Activated CD8-positive, alpha-beta memory T cell treated with anti-CD3 and anti-CD28 coated beads for 36 hours (primary cell): ENCODE measurements at regions not wholly inside any gene's neighbourhood (a gene's known extent, or its start where the extent isn't known, plus 50 kb on each side); places are given as distances from the start of the nearest gene placed in this dataset.

Experiments used
- CTCF ChIA-PET: fragments of 350-600 bp; sonication (Branson Sonifier 250); formaldehyde crosslinking; loops from one replicate; lab custom pipeline; 2021; ENCODE audit warnings: antibody characterized with exemption; lab: Charles Lee
- POLR2A ChIA-PET: fragments of 350-600 bp; sonication (Branson Sonifier 250); formaldehyde crosslinking; loops from one replicate; lab custom pipeline; 2021; ENCODE audit warnings: antibody characterized with exemption; lab: Charles Lee

DNA sequence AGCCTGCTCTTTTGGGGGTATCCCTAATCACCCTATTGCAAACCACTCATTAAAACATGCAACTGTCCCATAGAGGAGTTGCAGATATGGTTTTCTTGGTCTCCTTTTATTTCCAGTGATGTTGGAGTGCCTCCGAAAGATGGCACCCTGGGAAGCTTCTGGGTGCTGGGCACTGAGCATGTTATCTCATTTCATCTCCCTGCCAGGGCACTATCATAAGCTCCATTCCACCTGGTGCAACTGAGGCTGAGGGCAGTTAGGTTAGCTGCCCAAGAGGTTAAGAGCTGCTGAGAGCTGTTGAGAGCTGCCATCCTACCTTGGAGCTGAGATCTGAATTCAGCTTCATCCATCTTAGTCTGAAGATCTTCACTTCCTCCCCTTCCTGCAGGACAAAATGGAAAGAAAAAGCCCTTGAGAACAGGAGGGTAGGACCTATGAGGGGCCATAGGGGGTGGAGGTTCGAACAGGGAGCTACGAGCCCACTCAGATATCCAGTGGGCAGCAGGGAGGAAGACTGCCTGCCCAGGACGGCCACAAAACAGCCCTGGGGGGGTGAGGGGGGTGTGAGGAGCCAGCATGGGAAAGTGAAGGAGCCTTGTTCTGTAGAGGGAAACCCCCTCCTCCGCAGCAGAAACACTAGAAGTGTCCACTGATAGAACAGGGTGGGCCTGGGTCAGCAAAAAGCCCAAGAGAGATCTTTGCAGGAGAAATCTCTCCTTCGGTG lies 202.5 kb downstream of the ZFP36L2 start:
- ChIA-PET CTCF (interaction anchor here (1.0 to 1.9 kb wide), 2 partner anchors 103 to 205 kb away, joined by 3 to 6 read pairs; no protein-coding TSS in a partner anchor), POLR2A (no interaction called here)

DNA sequence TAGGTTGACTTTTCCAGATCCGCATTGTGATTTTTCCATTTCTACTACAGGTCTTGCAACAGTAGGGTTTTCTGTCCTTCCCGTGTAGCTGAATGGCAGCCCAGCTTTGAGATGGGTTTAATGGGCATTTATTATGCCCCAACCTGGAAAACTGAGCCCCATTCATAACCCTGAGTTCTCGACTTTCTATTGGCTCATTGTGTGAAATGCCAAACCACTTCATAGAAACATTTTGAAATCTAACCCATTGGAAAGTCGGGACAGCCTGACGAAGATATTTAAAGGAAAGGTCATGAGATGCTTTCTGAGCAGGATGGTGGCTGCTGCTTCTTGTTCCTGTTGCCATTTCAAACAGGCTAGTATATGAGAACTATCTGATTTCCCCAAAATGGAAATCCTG lies 203.5 kb downstream of the ZFP36L2 start:
- POLR2A ChIA-PET, result no interaction called here
- CTCF ChIA-PET, result interaction anchor here (1.9 kb wide), 1 partner anchor 206 kb away, joined by 6 read pairs; no protein-coding TSS in a partner anchor

DNA sequence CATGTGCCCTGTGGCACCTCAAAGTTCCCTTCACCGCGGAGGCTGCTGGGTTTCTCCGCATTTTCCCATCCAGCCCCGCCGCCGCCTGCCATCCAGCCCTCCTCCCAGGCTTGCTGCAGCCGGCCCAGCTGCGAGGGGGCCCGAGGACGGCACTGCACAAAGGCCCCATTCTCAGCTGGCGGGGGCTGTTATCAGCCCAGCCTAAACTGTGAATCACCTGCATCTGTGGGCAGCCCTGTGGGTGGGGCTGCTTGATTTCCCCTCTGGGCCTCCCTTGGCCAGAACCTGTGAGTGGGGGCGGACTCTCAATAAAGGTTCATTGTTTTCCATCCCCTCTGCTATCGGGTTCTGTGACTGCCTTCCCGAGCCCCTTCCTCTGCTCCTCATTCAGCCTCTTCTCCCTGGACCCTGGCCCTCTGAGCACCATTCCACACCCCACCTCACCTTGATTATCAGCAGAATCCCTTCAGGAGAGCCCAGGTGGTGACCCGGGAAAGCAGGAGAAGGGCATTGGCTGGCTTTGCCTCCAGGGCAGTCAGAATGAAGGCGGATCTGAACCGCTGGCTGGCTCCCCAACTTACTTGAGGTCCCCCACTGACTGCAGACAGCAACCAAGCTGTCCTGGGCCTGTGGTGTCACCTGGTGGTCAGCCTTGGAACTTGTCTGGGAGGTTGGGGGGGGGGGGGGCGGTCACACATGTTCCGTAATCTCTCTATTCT lies 204.5 kb downstream of the ZFP36L2 start:
- ChIA-PET CTCF (no interaction called here), POLR2A (interaction anchor here (0.6 kb wide), 1 partner anchor 104 kb away, joined by 3 read pairs; no protein-coding TSS in a partner anchor)

DNA sequence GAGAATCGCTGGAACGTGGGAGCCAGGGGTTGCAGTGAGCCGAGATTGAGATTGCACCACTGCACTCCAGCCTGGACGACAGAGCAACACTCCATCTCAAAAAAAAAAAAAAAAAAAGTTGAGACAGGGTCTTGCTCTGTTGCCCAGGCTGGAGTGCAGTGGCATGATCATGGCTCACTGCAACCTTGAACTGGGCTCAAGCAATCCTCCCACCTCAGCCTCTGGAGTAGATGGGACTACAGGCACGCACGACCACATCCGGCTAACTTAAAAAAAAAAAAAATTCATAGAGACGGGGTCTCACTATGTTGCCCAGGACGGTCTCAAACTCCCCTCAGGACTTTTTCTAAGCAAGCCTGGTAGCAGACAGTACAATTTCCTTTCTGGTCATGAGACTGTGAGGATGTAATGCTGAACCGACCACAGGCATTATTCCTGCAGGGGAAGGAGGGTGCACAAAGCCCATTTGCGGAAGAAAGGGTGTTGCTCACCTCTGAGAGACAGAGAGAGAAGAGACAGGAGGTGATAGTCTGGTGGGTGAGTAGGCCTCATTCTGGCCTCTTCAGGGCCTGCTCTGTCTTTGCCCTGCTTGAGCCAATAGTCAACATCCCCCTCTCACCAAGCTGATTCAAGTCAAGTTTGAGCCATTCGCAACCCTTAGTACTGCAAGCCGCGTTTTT lies 205.3 kb downstream of the ZFP36L2 start:
- ChIA-PET POLR2A (interaction anchor here (0.6 kb wide), 1 partner anchor 103 kb away, joined by 3 read pairs; no protein-coding TSS in a partner anchor), CTCF (interaction anchor here (0.6 kb wide), 1 partner anchor 60 kb away, joined by 3 read pairs; no protein-coding TSS in a partner anchor)

DNA sequence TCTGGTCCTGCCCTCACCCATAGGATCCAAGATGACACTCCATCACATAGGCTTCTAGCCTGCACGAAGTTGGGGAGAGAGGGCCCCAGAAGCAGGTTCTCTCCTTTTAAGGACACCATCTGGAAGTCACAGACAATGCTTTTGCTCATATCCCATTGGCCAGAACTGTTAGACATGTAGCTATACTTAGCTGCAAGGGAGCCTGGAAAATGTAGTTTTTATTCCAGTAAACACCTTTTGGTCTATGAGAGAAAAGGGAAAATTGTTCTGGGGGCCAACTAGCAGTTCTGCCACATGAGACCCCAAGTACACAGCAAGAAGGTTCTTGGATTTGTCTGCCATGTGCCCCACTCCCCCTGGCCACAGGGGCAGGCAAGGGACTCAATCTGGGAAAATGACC lies 206.1 kb downstream of the ZFP36L2 start:
- POLR2A ChIA-PET, result no interaction called here
- CTCF ChIA-PET, result interaction anchor here (0.5 to 0.6 kb wide), 2 partner anchors 60 to 115 kb away, joined by 3 read pairs; no protein-coding TSS in a partner anchor

DNA sequence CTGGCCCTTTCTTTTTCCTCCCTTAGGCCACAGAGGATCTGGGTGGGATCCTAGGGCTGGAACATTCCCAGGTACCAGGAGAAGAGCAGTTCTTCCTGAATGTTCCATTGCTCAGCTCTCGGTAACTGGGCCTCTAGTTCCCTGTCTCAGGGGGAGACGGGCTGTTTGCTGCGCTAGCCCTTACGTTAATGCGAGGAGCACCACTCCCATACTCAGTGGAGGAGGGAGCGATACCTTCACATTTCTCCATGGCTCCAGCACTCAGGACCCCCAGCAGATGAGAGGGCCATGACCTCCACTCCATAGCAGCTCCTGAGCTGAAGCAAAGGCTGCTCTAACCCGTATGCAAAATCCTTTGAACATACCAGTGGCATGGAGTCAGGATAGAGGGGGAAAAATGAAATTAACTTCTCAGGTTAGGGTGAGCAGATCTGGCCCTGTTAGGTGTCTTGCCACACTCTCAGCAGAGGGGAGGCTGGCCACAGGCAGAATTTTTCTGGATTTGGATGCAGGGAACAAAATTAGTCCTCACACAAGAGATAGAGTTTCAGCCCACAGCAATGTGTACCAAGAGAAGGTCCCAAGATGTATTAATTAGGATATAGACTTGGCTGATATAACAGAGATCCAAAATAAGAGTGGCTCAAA lies 206.7 kb downstream of the ZFP36L2 start:
- CTCF ChIA-PET, result interaction anchor here (0.5 kb wide), 1 partner anchor 115 kb away, joined by 3 read pairs; no protein-coding TSS in a partner anchor
- POLR2A ChIA-PET, result no interaction called here

DNA sequence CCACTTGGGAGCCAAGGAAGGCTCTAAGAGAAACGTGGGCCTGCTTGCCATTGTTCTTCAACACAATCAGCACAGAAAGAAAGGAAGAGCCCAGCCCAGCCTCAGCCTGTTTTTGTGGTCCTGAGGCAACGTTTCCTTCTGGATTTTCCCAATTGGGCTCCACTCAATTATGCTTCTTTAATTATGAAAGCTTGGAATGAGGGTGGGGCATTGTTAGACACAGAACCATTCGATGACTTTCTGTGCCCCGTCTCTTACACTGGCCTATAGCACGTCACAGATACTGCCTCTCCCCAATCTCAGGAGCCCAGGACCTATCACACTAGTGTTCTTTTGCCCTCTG lies 207.4 kb downstream of the ZFP36L2 start:
- ChIA-PET POLR2A (no interaction called here), CTCF (no interaction called here)

DNA sequence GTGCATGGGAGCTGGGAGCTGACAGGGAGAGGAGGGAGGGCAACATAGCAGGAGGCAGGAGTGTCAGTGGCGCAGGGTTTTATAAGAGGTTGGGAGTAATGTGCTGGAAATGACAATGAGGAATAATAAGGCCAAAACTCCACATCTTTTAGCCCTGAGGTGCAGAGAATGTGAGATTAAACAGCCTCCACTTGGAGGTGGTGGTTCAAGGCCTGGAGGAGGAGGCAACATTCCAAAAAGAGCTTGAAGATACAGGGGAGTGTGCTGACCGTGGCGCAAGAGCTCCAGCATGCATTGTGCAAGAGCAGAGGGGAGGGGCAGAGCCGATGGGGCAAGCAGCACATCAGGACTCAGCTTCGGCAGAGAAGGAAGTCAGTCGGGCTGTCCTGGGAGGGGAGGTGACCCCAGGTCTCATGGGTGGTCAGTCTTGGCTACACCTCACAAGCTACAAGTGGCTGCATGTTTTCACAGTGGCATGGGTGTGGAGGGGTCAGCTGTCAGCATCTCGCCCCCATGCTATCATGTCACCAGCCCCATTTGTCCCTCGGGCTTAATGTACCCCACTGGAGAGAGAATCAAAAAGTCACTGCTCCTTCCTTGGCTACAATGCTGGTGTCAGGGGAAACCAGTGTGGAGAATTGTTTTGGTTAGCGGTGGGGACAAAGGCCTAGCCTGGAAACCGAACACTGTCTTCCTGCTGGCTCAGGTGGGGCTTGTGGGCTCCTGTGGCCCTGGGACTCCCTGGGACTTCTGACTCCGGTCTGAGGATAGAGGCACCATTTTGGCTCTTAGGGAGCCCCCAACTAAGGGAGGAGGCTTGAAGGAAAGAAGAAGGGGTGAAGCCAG lies 208.0 kb downstream of the ZFP36L2 start:
- ChIA-PET CTCF (interaction anchor here (1.4 kb wide), 1 partner anchor 211 kb away, joined by 3 read pairs; no protein-coding TSS in a partner anchor), POLR2A (no interaction called here)

DNA sequence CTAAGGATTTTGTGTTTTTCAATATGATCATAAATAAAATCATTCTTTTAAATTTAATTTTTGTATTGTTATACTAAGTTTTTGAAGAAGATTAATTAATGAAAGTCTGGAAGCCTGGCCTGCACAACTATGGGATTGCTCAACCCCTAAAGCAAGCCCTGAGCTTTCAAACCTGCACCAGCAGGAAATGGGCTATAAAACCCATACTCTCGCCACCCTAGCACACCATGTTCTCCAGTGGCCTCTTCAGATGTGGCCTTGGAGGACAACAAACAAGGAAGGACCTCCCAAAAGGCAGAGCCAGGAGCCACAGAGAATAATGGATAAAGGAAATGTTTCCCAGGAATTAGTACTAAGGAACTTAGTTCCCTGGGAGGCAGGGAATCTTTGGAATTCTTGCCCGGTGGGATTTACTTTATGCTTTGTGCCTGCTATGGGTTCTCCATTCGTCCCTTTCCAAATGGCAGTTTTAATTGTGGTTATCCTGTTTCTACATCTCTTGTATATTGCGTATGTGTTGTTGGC lies 212.5 kb downstream of the ZFP36L2 start:
- CTCF ChIA-PET, result no interaction called here
- POLR2A ChIA-PET, result no interaction called here

DNA sequence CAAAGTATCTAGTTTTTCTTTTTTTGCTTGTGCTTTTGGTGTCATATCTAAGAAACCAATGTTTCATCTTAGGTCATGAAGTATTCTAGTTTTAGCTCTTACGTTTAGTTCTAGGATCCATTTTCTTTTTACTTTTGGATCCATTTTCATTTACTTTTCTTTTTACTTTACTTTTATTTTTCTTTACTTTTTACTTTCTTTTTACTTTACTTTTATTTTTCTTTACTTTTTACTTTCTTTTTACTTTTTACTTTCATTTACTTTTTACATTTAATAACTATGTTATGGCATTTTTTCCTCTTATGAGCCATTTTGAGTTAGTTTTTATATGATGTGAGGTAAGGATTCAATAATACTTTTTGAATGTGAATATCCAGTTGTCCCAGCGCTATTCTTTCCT lies 213.4 kb downstream of the ZFP36L2 start:
- ChIA-PET CTCF (no interaction called here), POLR2A (no interaction called here)

DNA sequence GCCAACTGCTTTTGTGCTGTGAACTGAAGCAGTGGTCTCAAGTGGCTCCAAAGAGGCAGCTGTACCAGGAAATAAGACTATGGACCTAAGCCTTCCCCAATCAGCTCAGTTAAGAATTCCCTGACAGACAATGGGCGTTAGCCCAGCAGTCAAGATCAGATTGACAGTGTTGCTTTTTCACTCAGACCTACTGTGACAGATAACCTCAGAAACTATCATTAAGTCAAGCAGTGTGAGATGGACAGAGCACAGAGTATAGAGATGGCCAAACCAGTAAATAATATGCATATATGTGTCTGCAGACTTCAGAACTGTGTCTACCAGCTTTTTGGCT lies 215.3 kb downstream of the ZFP36L2 start:
- ChIA-PET CTCF (no interaction called here), POLR2A (no interaction called here)

DNA sequence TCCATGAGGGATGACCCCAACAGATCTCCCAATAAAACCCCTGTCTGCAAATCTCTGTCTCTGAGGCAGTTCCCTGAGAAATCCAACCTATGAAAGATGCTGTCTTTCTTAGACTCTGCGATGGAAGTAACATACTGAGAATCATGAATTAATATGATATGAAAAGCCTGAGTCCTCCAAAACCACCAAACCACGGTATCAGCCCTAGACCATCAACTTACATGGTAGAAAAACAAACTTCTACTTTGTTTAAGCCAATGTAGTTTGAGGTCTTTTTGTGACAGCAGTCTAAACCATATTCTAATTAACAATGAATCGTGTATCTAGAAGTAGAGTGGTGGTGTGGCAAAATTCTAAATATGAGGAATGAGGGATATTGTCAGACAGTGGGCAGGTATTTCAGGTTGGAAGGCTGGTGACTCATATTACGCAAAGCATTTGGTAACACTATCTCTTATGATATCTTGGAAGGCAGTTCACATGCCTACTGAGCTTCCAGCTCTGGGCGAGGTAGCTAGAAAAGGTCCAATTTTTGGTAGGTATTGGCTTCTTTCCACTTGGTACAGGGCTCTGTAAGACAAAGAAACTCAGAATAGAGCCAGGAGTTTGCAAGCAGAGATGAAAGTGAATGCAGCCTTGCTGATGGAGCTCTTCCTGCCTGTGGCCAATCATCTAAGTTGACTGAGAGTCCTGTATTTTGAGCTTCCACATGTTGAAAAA lies 215.8 kb downstream of the ZFP36L2 start:
- ChIA-PET CTCF (no interaction called here), POLR2A (no interaction called here)

DNA sequence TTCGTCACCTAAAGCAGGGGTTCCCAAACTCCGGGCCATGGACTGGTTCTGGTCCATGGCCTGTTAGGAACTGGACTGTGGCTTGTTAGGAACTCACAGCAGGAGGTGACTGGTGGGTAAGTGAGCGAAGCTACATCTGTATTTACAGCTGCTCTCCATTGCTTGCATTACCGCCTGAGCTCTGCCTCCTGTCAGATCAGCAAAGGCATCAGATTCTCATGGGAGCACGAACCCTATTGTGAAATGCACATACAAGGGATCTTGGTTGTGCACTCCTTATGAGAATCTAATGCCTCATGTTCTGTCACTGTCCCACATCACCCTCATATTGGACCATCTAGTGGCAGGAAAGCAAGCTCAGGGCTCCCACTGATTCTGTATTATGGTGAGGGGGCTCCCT lies 217.0 kb downstream of the ZFP36L2 start:
- POLR2A ChIA-PET, result no interaction called here

DNA sequence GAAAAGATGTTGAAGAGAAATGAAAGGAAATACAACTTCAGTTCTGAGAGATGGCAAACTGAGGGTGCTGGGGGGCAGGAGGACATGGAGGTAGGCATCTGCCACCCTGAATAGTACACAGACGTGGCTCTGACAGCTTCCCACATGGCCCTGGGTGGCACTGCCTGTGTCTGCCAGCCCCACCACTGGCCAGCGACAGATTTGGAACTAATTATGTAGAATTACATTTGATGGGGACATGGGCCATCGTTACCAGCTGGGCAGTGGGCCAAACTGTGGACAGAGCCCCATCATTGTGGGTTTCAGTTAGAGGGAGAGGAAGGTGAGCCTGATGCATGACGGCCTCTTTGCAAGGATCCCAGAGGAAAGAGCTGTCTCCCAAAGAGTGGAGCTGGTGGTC lies 216.0 kb upstream of the HAAO start:
- ChIA-PET CTCF (no interaction called here), POLR2A (no interaction called here)

More for the DNA sequence above, 217.0 kb downstream of the ZFP36L2 start:
- CTCF ChIA-PET, result no interaction called here

DNA sequence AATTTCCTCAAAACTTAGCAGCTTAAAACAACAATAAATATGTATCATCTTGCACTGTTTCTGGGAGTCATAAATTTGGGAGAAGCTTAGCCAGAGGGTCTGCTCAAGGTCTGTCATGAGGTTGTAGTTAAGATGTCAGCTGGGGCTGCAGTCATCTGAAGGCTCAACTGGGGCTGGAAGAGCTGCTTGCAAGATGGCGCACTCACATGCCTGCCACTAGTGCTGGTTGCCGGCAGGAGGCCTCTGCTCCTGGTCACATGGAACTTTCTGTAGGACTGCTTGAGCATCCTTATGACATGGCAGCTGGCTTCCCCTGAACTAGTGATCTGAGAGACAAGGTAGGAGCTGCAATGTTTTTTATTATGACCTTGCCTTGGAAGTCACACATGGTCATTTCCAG lies 215.5 kb upstream of the HAAO start:
- POLR2A ChIA-PET, result no interaction called here
- CTCF ChIA-PET, result no interaction called here

DNA sequence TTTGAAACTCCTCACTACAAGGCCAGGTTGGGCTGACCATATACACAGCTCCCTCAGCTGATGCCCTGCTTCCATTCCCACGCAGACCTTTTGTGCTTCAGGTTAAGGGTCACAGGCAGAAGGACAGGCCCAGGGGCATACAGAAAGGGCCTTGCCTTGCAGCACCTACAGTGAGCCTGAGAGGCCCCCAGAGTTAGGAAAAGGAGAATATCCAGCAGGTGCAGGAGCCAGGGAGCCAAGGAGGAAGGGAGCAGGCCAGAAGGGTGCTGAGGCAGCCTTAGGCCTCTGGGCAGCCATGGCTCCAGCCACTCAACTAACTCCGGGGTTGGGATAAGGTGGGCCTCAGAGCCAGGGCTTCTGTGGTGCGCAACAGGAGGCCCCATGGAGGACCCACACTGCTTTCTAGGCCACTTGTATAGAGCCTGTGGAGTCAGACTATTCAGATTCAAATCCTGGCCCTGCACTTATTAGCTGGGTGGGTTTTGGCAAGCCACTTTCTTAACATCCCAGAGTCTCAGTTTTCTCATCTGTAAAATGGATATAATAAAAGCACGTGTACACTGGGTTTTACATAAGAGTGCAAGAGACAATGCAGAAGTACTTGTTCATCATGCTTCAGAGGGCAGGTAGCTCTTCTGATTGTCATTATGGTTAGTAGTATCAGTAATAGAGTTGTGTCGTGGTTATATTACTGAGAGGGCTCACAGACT lies 214.6 kb upstream of the HAAO start:
- CTCF ChIA-PET, result no interaction called here
- POLR2A ChIA-PET, result no interaction called here
